GM19240 (cell line): ENCODE measurements at regions not wholly inside any gene's neighbourhood (a gene's known extent, or its start where the extent isn't known, plus 50 kb on each side); places are given as distances from the start of the nearest gene placed in this dataset.

Experiments used
- DNase-seq: peaks from one replicate; pipeline ENCODE4 v3.0.0; 2011; ENCODE audit warnings: low spot score; ENCODE audit not compliant: insufficient read length

- DNase-seq = no peak
Measured at GRCh38 chr4:31601793-31602192, 881.6 kb downstream of the PCDH7 start.

GRCh38 chr4:31613946-31614623, 893.9 kb downstream of the PCDH7 start:
- DNase-seq = no peak

GRCh38 chr4:31617667-31618066, 897.5 kb downstream of the PCDH7 start:
- DNase-seq = no peak

- no peak for DNase-seq
Measured at GRCh38 chr4:31620476-31620875, 900.3 kb downstream of the PCDH7 start.

- DNase-seq = no peak
Measured at GRCh38 chr4:31645236-31645635, 925.1 kb downstream of the PCDH7 start.

- no peak for DNase-seq
Measured at GRCh38 chr4:31647786-31648185, 927.6 kb downstream of the PCDH7 start.

- DNase-seq = no peak
Measured at GRCh38 chr4:31649878-31650277, 929.7 kb downstream of the PCDH7 start.

GRCh38 chr4:31651541-31651940, 931.4 kb downstream of the PCDH7 start:
- no peak for DNase-seq

GRCh38 chr4:31655328-31655727, 935.2 kb downstream of the PCDH7 start:
- DNase-seq = no peak

- no peak for DNase-seq
Measured at GRCh38 chr4:31657859-31658570, 937.8 kb downstream of the PCDH7 start.

GRCh38 chr4:31660916-31661315, 940.7 kb downstream of the PCDH7 start:
- DNase-seq = no peak

GRCh38 chr4:31662951-31663350, 942.8 kb downstream of the PCDH7 start:
- DNase-seq = no peak

- DNase-seq = no peak
Measured at GRCh38 chr4:31667686-31668085, 947.5 kb downstream of the PCDH7 start.

- no peak for DNase-seq
Measured at GRCh38 chr4:31674313-31674947, 954.3 kb downstream of the PCDH7 start.

GRCh38 chr4:31678356-31678755, 958.2 kb downstream of the PCDH7 start:
- DNase-seq = no peak

- DNase-seq = no peak
Measured at GRCh38 chr4:31682796-31683195, 962.6 kb downstream of the PCDH7 start.

- DNase-seq = no peak
Measured at GRCh38 chr4:31687717-31688342, 967.7 kb downstream of the PCDH7 start.

GRCh38 chr4:31692399-31692940, 972.3 kb downstream of the PCDH7 start:
- no peak for DNase-seq

GRCh38 chr4:31701256-31701655, 981.1 kb downstream of the PCDH7 start:
- no peak for DNase-seq

- no peak for DNase-seq
Measured at GRCh38 chr4:31702326-31702725, 982.2 kb downstream of the PCDH7 start.

- DNase-seq = no peak
Measured at GRCh38 chr4:31714238-31714637, 994.1 kb downstream of the PCDH7 start.

- no peak for DNase-seq
Measured at GRCh38 chr4:31715302-31715701, 995.1 kb downstream of the PCDH7 start.
